ENCODE measurements at regions not wholly inside any gene's neighbourhood (a gene's known extent, or its start where the extent isn't known, plus 50 kb on each side); places are given as distances from the start of the nearest gene placed in this dataset.

- H3K27ac Mint-ChIP-seq, result no peak overlapping the region
- H3K4me3 Mint-ChIP-seq, result no peak overlapping the region
- H3K27me3 Mint-ChIP-seq, result no peaks in the 10 kb centered on the region
- no peaks in the 10 kb centered on the region for H3K9me3 Mint-ChIP-seq
- H3K4me1 Mint-ChIP-seq (ENCODE audit: low read depth), result no peaks in the 10 kb centered on the region
- H3K36me3 Mint-ChIP-seq (ENCODE audit: low read depth), result no peaks in the 10 kb centered on the region
Measured at GRCh38 chr20:24798930-24799705, 150.0 kb upstream of the CST7 start.

GRCh38 chr20:24799971-24800580 lies 149.0 kb upstream of the CST7 start:
- no peaks in the 10 kb centered on the region for H3K9me3 Mint-ChIP-seq
- H3K4me3 Mint-ChIP-seq, result no peak overlapping the region
- no peaks in the 10 kb centered on the region for H3K27me3 Mint-ChIP-seq
- no peaks in the 10 kb centered on the region for H3K36me3 Mint-ChIP-seq (ENCODE audit: low read depth)
- H3K4me1 Mint-ChIP-seq (ENCODE audit: low read depth), result no peaks in the 10 kb centered on the region
- no peak overlapping the region for H3K27ac Mint-ChIP-seq

GRCh38 chr20:24802286-24802820 lies 146.7 kb upstream of the CST7 start:
- Mint-ChIP-seq H3K4me1 (ENCODE audit: low read depth) (no peaks in the 10 kb centered on the region), H3K4me3 (no peak overlapping the region), H3K36me3 (ENCODE audit: low read depth) (no peaks in the 10 kb centered on the region), H3K27me3 (no peaks in the 10 kb centered on the region), H3K9me3 (no peaks in the 10 kb centered on the region), H3K27ac (no peak overlapping the region)

- no peak overlapping the region for H3K4me3 Mint-ChIP-seq
- H3K9me3 Mint-ChIP-seq, result no peaks in the 10 kb centered on the region
- H3K27me3 Mint-ChIP-seq, result no peaks in the 10 kb centered on the region
- H3K27ac Mint-ChIP-seq, result no peak overlapping the region
- H3K36me3 Mint-ChIP-seq (ENCODE audit: low read depth), result no peaks in the 10 kb centered on the region
- H3K4me1 Mint-ChIP-seq (ENCODE audit: low read depth), result no peaks in the 10 kb centered on the region
Measured at GRCh38 chr20:24804481-24805206, 144.4 kb upstream of the CST7 start.

GRCh38 chr20:24805456-24806238 lies 143.4 kb upstream of the CST7 start:
- H3K27ac Mint-ChIP-seq, result no peak overlapping the region
- no peak overlapping the region for H3K4me3 Mint-ChIP-seq
- H3K9me3 Mint-ChIP-seq, result no peaks in the 10 kb centered on the region
- no peaks in the 10 kb centered on the region for H3K36me3 Mint-ChIP-seq (ENCODE audit: low read depth)
- H3K4me1 Mint-ChIP-seq (ENCODE audit: low read depth), result no peaks in the 10 kb centered on the region
- no peaks in the 10 kb centered on the region for H3K27me3 Mint-ChIP-seq

GRCh38 chr20:24806705-24807676 lies 142.1 kb upstream of the CST7 start:
- no peak overlapping the region for H3K4me3 Mint-ChIP-seq
- no peak overlapping the region for H3K27ac Mint-ChIP-seq
- H3K4me1 Mint-ChIP-seq (ENCODE audit: low read depth), result no peaks in the 10 kb centered on the region
- no peaks in the 10 kb centered on the region for H3K9me3 Mint-ChIP-seq
- H3K36me3 Mint-ChIP-seq (ENCODE audit: low read depth), result no peaks in the 10 kb centered on the region
- H3K27me3 Mint-ChIP-seq, result no peaks in the 10 kb centered on the region

GRCh38 chr20:24808616-24809015 lies 140.5 kb upstream of the CST7 start:
- no peaks in the 10 kb centered on the region for H3K4me1 Mint-ChIP-seq (ENCODE audit: low read depth)
- no peaks in the 10 kb centered on the region for H3K27me3 Mint-ChIP-seq
- no peaks in the 10 kb centered on the region for H3K36me3 Mint-ChIP-seq (ENCODE audit: low read depth)
- H3K9me3 Mint-ChIP-seq, result no peaks in the 10 kb centered on the region
- no peak overlapping the region for H3K27ac Mint-ChIP-seq
- H3K4me3 Mint-ChIP-seq, result no peak overlapping the region

- Mint-ChIP-seq H3K4me1 (ENCODE audit: low read depth) (no peaks in the 10 kb centered on the region), H3K36me3 (ENCODE audit: low read depth) (no peaks in the 10 kb centered on the region), H3K4me3 (no peak overlapping the region), H3K9me3 (no peaks in the 10 kb centered on the region), H3K27ac (no peak overlapping the region), H3K27me3 (no peaks in the 10 kb centered on the region)
Measured at GRCh38 chr20:24809606-24810005, 139.5 kb upstream of the CST7 start.

- Mint-ChIP-seq H3K9me3 (no peaks in the 10 kb centered on the region), H3K27ac (no peak overlapping the region), H3K27me3 (no peaks in the 10 kb centered on the region), H3K4me1 (ENCODE audit: low read depth) (no peaks in the 10 kb centered on the region), H3K36me3 (ENCODE audit: low read depth) (no peaks in the 10 kb centered on the region), H3K4me3 (no peak overlapping the region)
Measured at GRCh38 chr20:24810676-24811407, 138.2 kb upstream of the CST7 start.

GRCh38 chr20:24812373-24812772 lies 136.7 kb upstream of the CST7 start:
- Mint-ChIP-seq H3K9me3 (no peaks in the 10 kb centered on the region), H3K36me3 (ENCODE audit: low read depth) (no peaks in the 10 kb centered on the region), H3K27me3 (no peaks in the 10 kb centered on the region), H3K4me3 (no peak overlapping the region), H3K4me1 (ENCODE audit: low read depth) (no peaks in the 10 kb centered on the region), H3K27ac (no peak overlapping the region)

GRCh38 chr20:24813080-24813479 lies 136.0 kb upstream of the CST7 start:
- no peaks in the 10 kb centered on the region for H3K4me1 Mint-ChIP-seq (ENCODE audit: low read depth)
- H3K27me3 Mint-ChIP-seq, result no peaks in the 10 kb centered on the region
- no peak overlapping the region for H3K27ac Mint-ChIP-seq
- no peaks in the 10 kb centered on the region for H3K36me3 Mint-ChIP-seq (ENCODE audit: low read depth)
- H3K9me3 Mint-ChIP-seq, result no peaks in the 10 kb centered on the region
- H3K4me3 Mint-ChIP-seq, result no peak overlapping the region

GRCh38 chr20:24813496-24813895 lies 135.6 kb upstream of the CST7 start:
- no peak overlapping the region for H3K4me3 Mint-ChIP-seq
- H3K36me3 Mint-ChIP-seq (ENCODE audit: low read depth), result no peaks in the 10 kb centered on the region
- no peaks in the 10 kb centered on the region for H3K9me3 Mint-ChIP-seq
- no peaks in the 10 kb centered on the region for H3K4me1 Mint-ChIP-seq (ENCODE audit: low read depth)
- H3K27me3 Mint-ChIP-seq, result no peaks in the 10 kb centered on the region
- H3K27ac Mint-ChIP-seq, result no peak overlapping the region

GRCh38 chr20:24813936-24814335 lies 135.1 kb upstream of the CST7 start:
- Mint-ChIP-seq H3K36me3 (ENCODE audit: low read depth) (no peaks in the 10 kb centered on the region), H3K27ac (no peak overlapping the region), H3K9me3 (no peaks in the 10 kb centered on the region), H3K4me3 (no peak overlapping the region), H3K4me1 (ENCODE audit: low read depth) (no peaks in the 10 kb centered on the region), H3K27me3 (no peaks in the 10 kb centered on the region)

Measured in stimulated activated naive CD8-positive, alpha-beta T cell treated with anti-CD3 and anti-CD28 coated beads, Interleukin-15, Interleukin-2, amounts not matched to agents 100 ng/mL and 50 ng/mL, for 24 hours (primary cell).